ENCODE measurements at regions not wholly inside any gene's neighbourhood (a gene's known extent, or its start where the extent isn't known, plus 50 kb on each side); places are given as distances from the start of the nearest gene placed in this dataset.
"Not testable (repeated sequence)": the region's sequence is repeated elsewhere in the genome, so short reads cannot be mapped to it uniquely, and the experiment has no call there.

- intact Hi-C loops (cut with DNase I): no loop called here
- WGBS, 4 donors: 89 to 96% (median 94%) methylated on average over 3 of the region's 3 CpGs; no CpG with 5 or more reads in 1 of the 4 donors
Observed at GRCh38 chr12:131267576-131267975, 313.9 kb downstream of the ADGRD1 start.

GRCh38 chr12:131268123-131268522 is 314.4 kb downstream of the ADGRD1 start:
- DNase-seq: peak; percentile 73 to 84 (median 79)
- whole genome bisulfite sequencing, 4 donors: 20 to 35% (median 28%) methylated on average over 4 to 7 of the region's 7 CpGs
- H3K4me1 ChIP-seq (replicated peaks in 1 of 2); H3K4me3 ChIP-seq; H3K9me3 ChIP-seq (replicated peaks in 1 of 3); H3K27me3 ChIP-seq; H3K36me3 ChIP-seq (replicated peaks in 1 of 2); intact Hi-C loops (cut with DNase I): not testable (repeated sequence)
- H3K27ac ChIP-seq: peak overlapping the region in 1 of 5 donors; percentile 47

More at GRCh38 chr12:131267576-131267975, 313.9 kb downstream of the ADGRD1 start:
- Histone ChIP-seq H3K27ac (peak overlapping the region in 2 of 5 donors; percentile 29 to 47), H3K4me1 (replicated peaks in 1 of 2) (peaks cover 0 to 4% of the 10 kb centered on the region in 2 donors), H3K9me3 (replicated peaks in 1 of 3) (no peaks in the 10 kb centered on the region), H3K4me3 (no peak overlapping the region), H3K36me3 (replicated peaks in 1 of 2) (no peaks in the 10 kb centered on the region), H3K27me3 (no peaks in the 10 kb centered on the region)
- no peak for DNase-seq
- no peak for TF ChIP-seq CTCF (IDR thresholded peaks at IDR 0.05)
- no peak for TF ChIP-seq POLR2A (IDR thresholded peaks at IDR 0.05)

- H3K9me3 ChIP-seq (replicated peaks in 1 of 3); DNase-seq; H3K27me3 ChIP-seq; H3K36me3 ChIP-seq (replicated peaks in 1 of 2); H3K4me1 ChIP-seq (replicated peaks in 1 of 2); H3K4me3 ChIP-seq; intact Hi-C loops (cut with DNase I): not testable (repeated sequence)
- WGBS, 4 donors: 51 to 80% (median 62%) methylated on average over 2 to 3 of the region's 4 CpGs; no CpG with 5 or more reads in 1 of the 4 donors
- peak overlapping the region in 1 of 5 donors; percentile 16 for H3K27ac ChIP-seq
Observed at GRCh38 chr12:131268571-131268970, 314.9 kb downstream of the ADGRD1 start.

GRCh38 chr12:131269551-131269950 is 315.8 kb downstream of the ADGRD1 start:
- intact Hi-C loops (cut with DNase I): no loop called here
- TF ChIP-seq CTCF (IDR thresholded peaks at IDR 0.05): no peak
- TF ChIP-seq POLR2A (IDR thresholded peaks at IDR 0.05): no peak
- Histone ChIP-seq H3K9me3 (replicated peaks in 1 of 3) (no peaks in the 10 kb centered on the region), H3K27me3 (no peaks in the 10 kb centered on the region), H3K4me1 (replicated peaks in 1 of 2) (peaks cover 0 to 4% of the 10 kb centered on the region in 2 donors), H3K4me3 (no peak overlapping the region), H3K27ac (no peak overlapping the region), H3K36me3 (replicated peaks in 1 of 2) (no peaks in the 10 kb centered on the region)
- WGBS, 4 donors: 71 to 97% (median 87%) methylated on average over 4 of the region's 4 CpGs
- DNase-seq: no peak

GRCh38 chr12:131269977-131270376 is 316.3 kb downstream of the ADGRD1 start:
- H3K4me3 ChIP-seq; H3K27ac ChIP-seq; H3K9me3 ChIP-seq (replicated peaks in 1 of 3); intact Hi-C loops (cut with DNase I); H3K36me3 ChIP-seq (replicated peaks in 1 of 2); DNase-seq; H3K27me3 ChIP-seq; H3K4me1 ChIP-seq (replicated peaks in 1 of 2): not testable (repeated sequence)
- 88 to 98% (median 96%) methylated on average over 4 of the region's 4 CpGs for WGBS, 4 donors

GRCh38 chr12:131271724-131272123 is 318.0 kb downstream of the ADGRD1 start:
- intact Hi-C loops (cut with DNase I): no loop called here

GRCh38 chr12:131272283-131272814 is 318.6 kb downstream of the ADGRD1 start:
- H3K27ac ChIP-seq; H3K36me3 ChIP-seq (replicated peaks in 1 of 2); DNase-seq; H3K9me3 ChIP-seq (replicated peaks in 1 of 3); intact Hi-C loops (cut with DNase I); H3K4me3 ChIP-seq; H3K4me1 ChIP-seq (replicated peaks in 1 of 2); H3K27me3 ChIP-seq: not testable (repeated sequence)
- WGBS, 4 donors: 64 to 95% (median 86%) methylated on average over 7 to 8 of the region's 8 CpGs

More at GRCh38 chr12:131271724-131272123, 318.0 kb downstream of the ADGRD1 start:
- no peaks in the 10 kb centered on the region for H3K9me3 ChIP-seq (replicated peaks in 1 of 3)
- H3K36me3 ChIP-seq (replicated peaks in 1 of 2): no peaks in the 10 kb centered on the region
- H3K4me1 ChIP-seq (replicated peaks in 1 of 2): peaks cover 0 to 4% of the 10 kb centered on the region in 2 donors
- no peak overlapping the region for H3K27ac ChIP-seq
- TF ChIP-seq POLR2A (IDR thresholded peaks at IDR 0.05) (no peak), CTCF (IDR thresholded peaks at IDR 0.05) (no peak)
- no peaks in the 10 kb centered on the region for H3K27me3 ChIP-seq
- H3K4me3 ChIP-seq: no peak overlapping the region
- DNase-seq: no peak

Measured in adrenal gland (tissue), 9 donors.